Motor neuron (in vitro differentiated cells): ENCODE measurements at regions not wholly inside any gene's neighbourhood (a gene's known extent, or its start where the extent isn't known, plus 50 kb on each side); places are given as distances from the start of the nearest gene placed in this dataset.
A peak's percentile ranks its signal among the peaks of the same experiment; 100 is the strongest.

Source experiments
- ATAC-seq, 8 experiments: fragments of 200-7000 bp; cut with Tn5 transposase; replicated peaks in 6 of 8; 2 replicates each; pipeline ENCODE4 v1.8.0; 2021; ENCODE audit warnings: mild to moderate bottlenecking in 8 of 8, moderate library complexity in 8 of 8
- H3K27ac ChIP-seq, 2 donors: fragments of 250-450 bp; sonication (Bioruptor Pico); 2 replicates each; pipeline ENCODE4 v1.9.0; 2021; ENCODE audit warnings: antibody characterized with exemption in 2 of 2, mild to moderate bottlenecking in 2 of 2, moderate library complexity in 1 of 2
- H3K4me1 ChIP-seq, 2 donors: fragments of 250-450 bp; sonication (Bioruptor Pico); replicated peaks in 1 of 2; 2 replicates each; pipeline ENCODE4 v1.6.1; 2021; ENCODE audit warnings: antibody characterized with exemption in 2 of 2, mild to moderate bottlenecking in 2 of 2, moderate library complexity in 1 of 2
- H3K4me3 ChIP-seq, 5 donors: fragments of 250-450 bp; sonication (Bioruptor Pico); 2 replicates each; pipeline ENCODE4 v1.9.0; 2021; ENCODE audit warnings: antibody characterized with exemption in 5 of 5, mild to moderate bottlenecking in 5 of 5, moderate library complexity in 4 of 5
- WGBS, 10 experiments: fragments of 450-650 bp; shearing (Covaris generic); methylation state at CpG; one replicate each; pipeline ENCODE4 v1.0.0; 2022; 5-methylcytosine and 5-hydroxymethylcytosine counted together
- in situ Hi-C, 9 experiments: fragments of 400-800 bp; cut with MboI; loops; one replicate each; pipeline ENCODE4 v1.15.0; 2021; ENCODE audit warnings: low sequenced_read_pairs in 9 of 9, low pct_unique_long_range_greater_than_20kb in 2 of 9; ENCODE audit not compliant: unreplicated experiment in 9 of 9

- in situ Hi-C loops: no loop called here
- 0 to 100% (median 73%) methylated on average over 1 to 4 of the region's 4 CpGs; no CpG with 5 or more reads in 1 of the 10 experiments for WGBS, 10 experiments
These were observed 148.2 kb upstream of the HS3ST2 start for GRCh38 chr16:22665803-22666202.

DNA sequence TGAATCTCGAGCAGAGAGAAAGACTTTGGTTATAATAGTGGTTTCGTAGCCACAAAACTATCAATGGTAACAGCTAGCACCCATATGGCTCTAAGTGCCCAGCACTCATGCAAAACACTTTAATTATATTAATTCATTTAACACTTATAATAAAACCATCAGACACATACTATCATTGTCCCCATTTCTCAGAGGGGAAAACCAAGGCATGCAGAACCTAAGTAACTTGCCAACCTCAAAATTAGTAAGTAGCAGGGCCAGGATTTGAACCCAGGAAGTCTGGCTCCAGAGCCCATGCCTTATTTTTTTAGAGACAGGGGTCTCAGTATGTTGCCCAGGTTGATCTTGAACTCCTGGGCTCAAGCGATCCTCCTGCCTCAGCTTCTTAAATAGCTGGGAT, 145.6 kb upstream of the HS3ST2 start:
- in situ Hi-C loops: no loop called here
- WGBS, 10 experiments: 30 to 100% (median 71%) methylated on average over 1 to 3 of the region's 3 CpGs

More at GRCh38 chr16:22665803-22666202, 148.2 kb upstream of the HS3ST2 start:
- no peak for ATAC-seq
- peaks cover 0 to 7% of the 10 kb centered on the region in 2 donors for H3K4me1 ChIP-seq
- no peak overlapping the region for H3K27ac ChIP-seq
- no peak overlapping the region for H3K4me3 ChIP-seq

DNA sequence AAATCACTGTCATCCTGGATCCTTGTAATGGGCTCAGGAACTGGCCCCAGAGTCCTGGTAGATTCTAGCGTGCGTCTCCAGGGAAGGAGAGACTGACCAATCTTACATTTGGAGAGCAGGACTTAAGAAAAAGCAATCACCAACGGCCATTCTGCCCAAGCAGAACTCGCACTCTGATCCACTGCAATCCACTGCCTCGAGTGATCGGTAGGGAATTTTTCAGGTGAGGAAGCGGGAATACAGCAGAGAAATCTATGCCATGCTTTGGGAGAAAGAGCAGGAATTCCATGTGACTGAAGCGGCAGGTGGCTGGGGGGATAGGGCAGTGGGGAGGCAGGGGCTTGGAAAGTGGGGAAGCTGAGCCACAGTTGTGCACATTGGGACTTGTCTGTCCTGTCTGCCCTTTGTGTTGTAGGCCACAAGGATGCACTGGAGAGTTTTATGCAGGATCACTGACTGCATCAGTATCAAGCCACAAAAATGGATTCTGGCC, 143.9 kb upstream of the HS3ST2 start:
- Histone ChIP-seq H3K4me1 (peaks cover 20 to 23% of the 10 kb centered on the region in 2 donors), H3K27ac (no peak overlapping the region), H3K4me3 (no peak overlapping the region)
- 80 to 100% (median 92%) methylated on average over 1 to 8 of the region's 8 CpGs for WGBS, 10 experiments
- in situ Hi-C loops: no loop called here
- ATAC-seq: peak in 2 of 8 experiments; percentile 8 to 13

More for the DNA sequence above, 145.6 kb upstream of the HS3ST2 start:
- Histone ChIP-seq H3K27ac (no peak overlapping the region), H3K4me1 (peaks cover 8 to 15% of the 10 kb centered on the region in 2 donors), H3K4me3 (no peak overlapping the region)
- ATAC-seq: no peak

DNA sequence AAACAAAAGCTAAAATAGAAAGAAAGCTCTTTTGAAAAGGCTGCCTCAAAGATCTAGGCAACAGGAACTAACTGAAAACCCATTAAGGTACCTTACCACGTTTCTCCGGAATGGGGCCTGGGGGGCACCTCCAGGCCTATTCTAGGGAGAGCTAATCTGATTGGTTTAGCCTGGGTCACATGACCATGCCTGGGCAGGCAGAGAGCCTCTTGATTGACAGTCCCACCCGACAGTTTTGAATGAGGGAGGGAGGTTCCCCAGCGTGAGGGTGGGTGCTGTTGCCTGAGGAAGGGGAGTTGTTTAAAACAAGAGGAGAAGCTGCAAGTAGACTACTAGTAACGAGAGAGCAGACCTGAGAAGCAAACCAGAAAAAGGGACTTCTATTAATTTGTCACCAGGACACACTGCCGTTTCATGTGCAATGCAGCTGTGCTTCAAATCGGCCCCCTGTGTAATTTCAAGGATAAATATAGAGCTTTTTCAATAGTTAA, 143.4 kb upstream of the HS3ST2 start:
- in situ Hi-C loops: no loop called here
- no peak overlapping the region for H3K4me3 ChIP-seq
- H3K27ac ChIP-seq: no peak overlapping the region
- H3K4me1 ChIP-seq: peaks cover 20 to 23% of the 10 kb centered on the region in 2 donors
- WGBS, 10 experiments: 6 to 58% (median 33%) methylated on average over 2 to 7 of the region's 7 CpGs
- ATAC-seq: peak; percentile 24 to 70 (median 36)

- in situ Hi-C loops: no loop called here
- Histone ChIP-seq H3K27ac (no peak overlapping the region), H3K4me3 (no peak overlapping the region), H3K4me1 (peaks cover 20 to 23% of the 10 kb centered on the region in 2 donors)
- ATAC-seq: no peak
- WGBS, 10 experiments: 37 to 83% (median 70%) methylated on average over 2 to 4 of the region's 4 CpGs
These were observed 142.5 kb upstream of the HS3ST2 start for GRCh38 chr16:22671301-22672076.

GRCh38 chr16:22672830-22673210, 141.1 kb upstream of the HS3ST2 start:
- in situ Hi-C loops: no loop called here
- Histone ChIP-seq H3K4me3 (no peak overlapping the region), H3K27ac (no peak overlapping the region), H3K4me1 (peaks cover 20 to 23% of the 10 kb centered on the region in 2 donors)
- WGBS, 10 experiments: 22 to 92% (median 72%) methylated on average over 2 to 3 of the region's 3 CpGs; no CpG with 5 or more reads in 2 of the 10 experiments
- ATAC-seq: no peak

DNA sequence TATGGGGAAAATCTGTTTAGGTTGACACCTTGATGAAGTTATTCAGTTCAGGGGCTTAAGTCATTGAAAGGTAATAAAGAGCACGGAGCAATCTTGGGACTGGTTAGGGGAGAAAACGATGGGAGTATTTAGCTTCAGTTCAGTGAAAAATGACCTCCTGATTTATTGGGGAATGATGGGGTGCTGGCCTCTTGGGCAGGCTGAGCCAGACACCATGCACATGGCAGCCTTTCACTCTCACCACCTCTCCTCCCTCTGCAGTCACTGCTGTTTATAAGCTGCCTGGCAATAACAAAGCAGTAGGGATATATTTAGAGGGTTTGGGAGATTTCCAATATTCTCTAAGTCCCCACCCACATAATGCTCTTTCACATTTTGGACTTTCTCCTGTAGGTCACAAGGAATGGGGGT, 140.5 kb upstream of the HS3ST2 start:
- peak in 7 of 8 experiments; percentile 79 to 93 (median 88) for ATAC-seq
- in situ Hi-C loops: no loop called here
- WGBS, 10 experiments: 0 to 65% (median 25%) methylated on average over 2 of the region's 2 CpGs; no CpG with 5 or more reads in 1 of the 10 experiments
- H3K4me3 ChIP-seq: no peak overlapping the region
- H3K27ac ChIP-seq: peak overlapping the region in 1 of 2 donors; percentile 18
- H3K4me1 ChIP-seq: peaks cover 20 to 23% of the 10 kb centered on the region in 2 donors

DNA sequence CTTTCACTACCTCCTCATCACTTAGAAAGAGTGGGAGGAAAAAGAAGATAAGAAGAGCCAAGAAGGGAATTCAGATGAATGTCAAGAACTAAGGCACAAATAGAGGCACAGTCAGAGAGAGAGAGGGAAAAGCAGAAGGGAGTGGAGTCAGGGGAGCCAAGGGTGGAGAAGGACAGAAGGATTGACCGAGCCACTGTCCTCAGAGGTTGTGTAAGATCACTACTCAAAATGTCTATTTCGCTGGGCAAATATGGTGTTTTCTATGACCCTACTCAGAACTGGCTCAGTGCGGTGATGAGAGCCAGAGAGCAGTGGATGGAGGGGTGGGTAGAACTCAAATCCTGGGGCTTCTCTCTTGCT, 139.2 kb upstream of the HS3ST2 start:
- Histone ChIP-seq H3K4me3 (no peak overlapping the region), H3K27ac (no peak overlapping the region), H3K4me1 (peaks cover 20 to 23% of the 10 kb centered on the region in 2 donors)
- in situ Hi-C loops: no loop called here
- WGBS, 10 experiments: 10 to 100% (median 69%) methylated on average over 1 to 3 of the region's 3 CpGs
- ATAC-seq: no peak

DNA sequence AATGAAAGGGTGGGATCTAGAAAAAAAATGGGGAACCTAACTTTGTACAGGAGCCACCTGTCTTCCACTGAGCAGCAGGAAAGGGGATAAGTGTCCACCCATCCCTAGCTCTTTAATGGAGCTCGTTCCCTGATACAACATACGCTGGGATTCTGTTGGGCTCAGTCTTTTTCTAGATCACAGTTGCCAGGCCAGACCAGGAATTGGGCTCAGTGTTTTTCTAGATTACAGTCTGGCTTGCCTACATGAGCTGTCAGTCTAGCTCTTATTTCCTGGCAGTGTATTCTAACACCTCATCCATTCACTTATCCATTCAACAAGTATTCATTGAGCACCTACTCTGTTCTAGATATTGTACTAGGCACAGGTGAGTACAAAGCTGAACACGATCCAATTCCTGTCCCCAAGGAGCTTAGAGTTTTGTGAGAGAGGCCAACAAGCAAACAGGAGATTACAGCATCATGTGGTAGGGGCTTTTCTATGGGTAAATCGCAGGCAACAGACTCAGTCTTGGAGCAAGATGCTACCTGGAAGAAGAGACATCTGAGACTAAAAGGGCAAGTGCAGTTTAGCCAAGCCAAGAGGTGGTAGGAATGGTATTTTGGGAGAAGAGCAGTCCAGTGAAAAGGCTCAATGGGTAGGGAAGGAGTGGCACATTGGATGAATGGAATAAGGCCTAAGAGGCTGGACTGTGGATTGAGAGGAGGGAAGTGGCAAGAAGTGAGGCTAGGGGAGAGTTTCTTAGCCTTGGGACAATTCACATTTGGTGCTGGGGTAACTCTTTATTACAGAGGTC, 138.0 kb upstream of the HS3ST2 start:
- H3K27ac ChIP-seq: no peak overlapping the region
- no peak for ATAC-seq
- in situ Hi-C loops: no loop called here
- H3K4me3 ChIP-seq: no peak overlapping the region
- peaks cover 15 to 21% of the 10 kb centered on the region in 2 donors for H3K4me1 ChIP-seq
- WGBS, 10 experiments: 33 to 76% (median 55%) methylated on average over 2 to 4 of the region's 4 CpGs

DNA sequence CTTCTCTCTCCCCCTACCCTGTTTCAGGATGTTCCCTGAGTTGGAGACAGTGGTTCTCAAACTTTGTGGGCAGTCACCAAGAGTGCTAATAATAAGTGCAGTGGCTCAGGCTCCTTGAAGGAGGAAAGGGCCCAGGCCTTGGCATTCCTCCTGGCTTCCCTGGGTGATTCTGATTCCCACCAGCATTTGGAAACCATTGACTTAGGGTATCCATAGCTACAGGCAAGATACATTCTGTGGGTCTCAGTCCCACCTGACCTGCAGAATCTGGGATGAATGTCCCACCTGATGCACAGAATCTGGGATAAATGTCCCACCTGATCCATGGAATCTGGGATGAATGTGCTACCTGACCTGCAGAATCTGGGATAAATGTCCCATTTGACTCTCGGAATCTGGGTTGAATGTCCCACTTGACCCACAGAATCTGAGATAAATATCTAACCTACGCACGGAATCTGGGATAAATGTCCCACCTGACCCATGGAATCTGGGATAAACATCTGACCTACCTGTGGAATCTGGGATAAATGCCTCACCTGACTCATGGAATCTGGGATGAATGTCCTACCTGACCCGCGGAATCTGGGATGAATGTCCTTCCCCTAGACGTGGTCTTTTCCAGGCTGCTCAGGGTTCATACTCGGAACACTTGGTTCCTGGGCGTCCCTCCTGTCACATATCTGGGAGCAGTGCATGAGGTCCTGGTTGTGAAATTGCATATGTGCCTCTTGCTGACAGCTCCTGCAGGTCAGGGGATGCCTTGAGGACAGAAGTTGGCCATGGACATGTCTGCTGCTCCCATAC, 136.7 kb upstream of the HS3ST2 start:
- whole genome bisulfite sequencing, 10 experiments: 50 to 100% (median 88%) methylated on average over 1 to 8 of the region's 8 CpGs; no CpG with 5 or more reads in 1 of the 10 experiments
- in situ Hi-C loops: no loop called here
- ATAC-seq: no peak
- no peak overlapping the region for H3K4me3 ChIP-seq
- H3K27ac ChIP-seq: no peak overlapping the region
- H3K4me1 ChIP-seq: peaks cover 15 to 26% of the 10 kb centered on the region in 2 donors

DNA sequence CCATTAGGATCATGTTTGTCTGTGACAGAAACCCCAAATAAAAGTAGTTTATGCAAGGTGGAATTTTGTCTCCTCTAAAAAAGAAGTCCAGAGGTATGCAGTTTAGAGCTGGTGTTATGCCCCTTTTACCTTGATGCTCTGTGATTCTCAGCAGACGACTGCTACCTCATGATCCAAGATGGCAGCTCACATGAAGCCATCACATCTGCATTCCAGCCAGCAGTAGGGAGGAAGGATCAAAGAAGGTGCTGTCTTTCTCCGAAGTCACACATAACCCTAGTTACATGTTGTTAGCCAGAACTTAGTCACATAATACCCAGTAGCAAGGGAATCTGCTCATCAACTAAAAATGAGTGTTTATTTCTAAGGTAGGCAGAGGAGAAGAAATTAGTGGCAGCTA, 135.7 kb upstream of the HS3ST2 start:
- WGBS, 10 experiments: 0 to 87% (median 50%) methylated on average over 1 to 2 of the region's 2 CpGs; no CpG with 5 or more reads in 2 of the 10 experiments
- Histone ChIP-seq H3K4me1 (peaks cover 7 to 17% of the 10 kb centered on the region in 2 donors), H3K4me3 (no peak overlapping the region), H3K27ac (no peak overlapping the region)
- in situ Hi-C loops: no loop called here
- ATAC-seq: no peak

DNA sequence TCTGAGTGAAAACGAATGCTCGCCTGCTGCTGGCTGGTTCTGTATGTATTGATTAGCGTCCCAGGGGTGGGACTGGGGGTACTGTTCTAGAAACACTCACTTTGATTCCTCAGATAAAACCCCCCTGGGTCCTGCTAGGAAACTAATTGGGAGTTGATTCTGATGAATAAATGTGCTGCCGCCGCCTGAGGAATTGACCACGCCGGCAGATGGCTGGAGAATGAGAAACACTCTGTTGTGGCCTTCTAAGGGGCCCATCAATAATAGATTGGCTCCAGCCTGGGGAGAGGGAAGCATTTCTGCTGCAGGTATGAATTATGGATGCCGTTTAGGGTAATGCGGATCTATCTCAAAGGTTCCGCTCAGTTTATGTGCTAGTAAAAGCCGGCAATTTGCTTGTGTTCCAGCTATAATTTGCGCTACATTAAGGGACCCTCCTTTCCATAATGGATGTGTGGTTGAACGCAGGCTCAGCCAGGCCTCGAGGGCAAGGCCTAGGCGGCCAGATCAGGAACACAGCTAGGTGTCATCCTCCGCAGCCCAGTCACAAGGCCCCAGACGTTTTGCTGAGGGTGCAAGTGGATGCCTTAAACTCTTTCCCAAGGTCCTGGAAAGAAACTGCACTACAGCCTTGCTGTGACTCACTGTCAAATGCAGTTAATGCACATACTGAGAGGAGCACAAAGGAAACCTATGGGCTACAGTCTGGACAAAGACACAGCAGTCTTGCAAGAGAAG, 132.2 kb upstream of the HS3ST2 start:
- 62 to 92% (median 77%) methylated on average over 4 to 17 of the region's 17 CpGs for WGBS, 10 experiments
- in situ Hi-C loops: no loop called here
- peak overlapping the region in 1 of 2 donors; percentile 16 for H3K27ac ChIP-seq
- H3K4me1 ChIP-seq: peaks cover 0 to 5% of the 10 kb centered on the region in 2 donors
- no peak overlapping the region for H3K4me3 ChIP-seq
- ATAC-seq: peak in 6 of 8 experiments; percentile 18 to 75 (median 49)
